ENCODE measurements at regions not wholly inside any gene's neighbourhood (a gene's known extent, or its start where the extent isn't known, plus 50 kb on each side); places are given as distances from the start of the nearest gene placed in this dataset.
A peak's percentile ranks its signal among the peaks of the same experiment; 100 is the strongest.

DNA sequence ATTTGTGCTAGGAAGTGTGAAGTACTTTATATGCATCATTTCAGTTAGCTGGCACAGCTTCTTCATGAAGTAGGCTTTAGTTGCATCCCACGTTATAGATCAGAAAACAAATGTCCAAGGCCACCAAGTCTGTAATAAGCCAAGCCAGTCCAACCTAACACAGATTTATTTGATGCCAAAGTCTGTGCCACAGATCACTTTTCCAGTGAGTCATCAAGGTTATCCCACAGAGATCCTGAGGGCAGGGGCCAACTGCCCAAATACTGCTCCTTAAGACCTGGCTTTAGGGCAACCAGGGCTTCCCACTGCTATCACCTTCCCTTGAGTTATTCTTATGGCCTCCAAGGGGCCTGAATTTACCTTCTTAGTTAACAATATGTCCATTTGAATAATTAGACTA lies 1340.4 kb downstream of the XPNPEP1 start:
- Histone ChIP-seq H4K20me1 (ENCODE audit: insufficient read depth, poor library complexity, severe bottlenecking) (no peaks in the 10 kb centered on the region), H3K4me1 (ENCODE audit: insufficient read depth) (peaks cover 19% of the 10 kb centered on the region), H3K4me3 (no peak overlapping the region), H3K9me2 (replicated peaks; ENCODE audit: insufficient read depth) (no peaks in the 10 kb centered on the region), H2AFZ (no peak overlapping the region), H3K27me3 (no peaks in the 10 kb centered on the region), H3K9me3 (ENCODE audit: low read depth) (no peaks in the 10 kb centered on the region), H3K27ac (peak overlapping the region; percentile 67), H3K79me2 (no peaks in the 10 kb centered on the region), H3K36me3 (replicated peaks; ENCODE audit: insufficient read depth, low read depth) (no peaks in the 10 kb centered on the region), H3K4me2 (peak overlapping the region; percentile 50)
- TF ChIP-seq EZH2phosphoT487 (IDR thresholded peaks at IDR 0.05; ENCODE audit: low read depth, severe bottlenecking, unreplicated experiment) (no peak), EZH2 (IDR thresholded peaks at IDR 0.05; ENCODE audit: borderline replicate concordance) (no peak)
- TF ChIP-seq, protein P1, sequence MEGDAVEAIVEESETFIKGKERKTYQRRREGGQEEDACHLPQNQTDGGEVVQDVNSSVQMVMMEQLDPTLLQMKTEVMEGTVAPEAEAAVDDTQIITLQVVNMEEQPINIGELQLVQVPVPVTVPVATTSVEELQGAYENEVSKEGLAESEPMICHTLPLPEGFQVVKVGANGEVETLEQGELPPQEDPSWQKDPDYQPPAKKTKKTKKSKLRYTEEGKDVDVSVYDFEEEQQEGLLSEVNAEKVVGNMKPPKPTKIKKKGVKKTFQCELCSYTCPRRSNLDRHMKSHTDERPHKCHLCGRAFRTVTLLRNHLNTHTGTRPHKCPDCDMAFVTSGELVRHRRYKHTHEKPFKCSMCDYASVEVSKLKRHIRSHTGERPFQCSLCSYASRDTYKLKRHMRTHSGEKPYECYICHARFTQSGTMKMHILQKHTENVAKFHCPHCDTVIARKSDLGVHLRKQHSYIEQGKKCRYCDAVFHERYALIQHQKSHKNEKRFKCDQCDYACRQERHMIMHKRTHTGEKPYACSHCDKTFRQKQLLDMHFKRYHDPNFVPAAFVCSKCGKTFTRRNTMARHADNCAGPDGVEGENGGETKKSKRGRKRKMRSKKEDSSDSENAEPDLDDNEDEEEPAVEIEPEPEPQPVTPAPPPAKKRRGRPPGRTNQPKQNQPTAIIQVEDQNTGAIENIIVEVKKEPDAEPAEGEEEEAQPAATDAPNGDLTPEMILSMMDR (IDR thresholded peaks at IDR 0.05; ENCODE audit: poor library complexity): no peak
- 71% methylated on average over 1 of the region's 1 CpG for WGBS (ENCODE audit: low lambda C conversion rate, missing lambda C conversion rate)
- no peak for DNase-seq (ENCODE audit: low spot score)

DNA sequence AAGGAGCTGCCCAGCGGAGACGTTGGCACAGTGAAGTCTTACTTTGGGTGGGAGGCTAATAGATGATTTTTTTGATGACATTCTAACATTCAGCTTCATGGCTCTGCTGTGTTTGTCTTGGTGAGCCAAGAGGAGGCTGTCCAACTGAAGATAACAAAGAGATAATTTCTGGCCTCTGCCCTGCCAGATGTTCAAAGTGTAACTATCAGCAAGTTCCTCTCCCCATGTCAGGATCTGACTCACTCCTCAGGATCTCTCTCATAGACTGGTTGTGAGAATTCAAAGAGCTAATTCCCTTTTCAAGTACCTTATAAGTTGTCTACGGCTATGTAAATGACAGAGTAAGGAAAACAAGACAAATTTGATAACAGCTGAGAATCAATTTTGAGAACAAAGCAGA lies 1340.9 kb downstream of the XPNPEP1 start:
- Histone ChIP-seq H4K20me1 (ENCODE audit: insufficient read depth, poor library complexity, severe bottlenecking) (no peaks in the 10 kb centered on the region), H3K27me3 (no peaks in the 10 kb centered on the region), H3K9me3 (ENCODE audit: low read depth) (no peaks in the 10 kb centered on the region), H3K9me2 (replicated peaks; ENCODE audit: insufficient read depth) (no peaks in the 10 kb centered on the region), H3K36me3 (replicated peaks; ENCODE audit: insufficient read depth, low read depth) (no peaks in the 10 kb centered on the region), H3K4me1 (ENCODE audit: insufficient read depth) (peaks cover 22% of the 10 kb centered on the region), H3K79me2 (no peaks in the 10 kb centered on the region), H3K4me3 (no peak overlapping the region), H3K4me2 (peak overlapping the region; percentile 50), H2AFZ (no peak overlapping the region), H3K27ac (peak overlapping the region; percentile 67)
- DNase-seq (ENCODE audit: low spot score): peak; percentile 59
- TF ChIP-seq EZH2phosphoT487 (IDR thresholded peaks at IDR 0.05; ENCODE audit: low read depth, severe bottlenecking, unreplicated experiment) (no peak), EZH2 (IDR thresholded peaks at IDR 0.05; ENCODE audit: borderline replicate concordance) (no peak)
- TF ChIP-seq, protein P1 (IDR thresholded peaks at IDR 0.05; ENCODE audit: poor library complexity): no peak
- WGBS (ENCODE audit: low lambda C conversion rate, missing lambda C conversion rate): 51% methylated on average over 3 of the region's 3 CpGs

DNA sequence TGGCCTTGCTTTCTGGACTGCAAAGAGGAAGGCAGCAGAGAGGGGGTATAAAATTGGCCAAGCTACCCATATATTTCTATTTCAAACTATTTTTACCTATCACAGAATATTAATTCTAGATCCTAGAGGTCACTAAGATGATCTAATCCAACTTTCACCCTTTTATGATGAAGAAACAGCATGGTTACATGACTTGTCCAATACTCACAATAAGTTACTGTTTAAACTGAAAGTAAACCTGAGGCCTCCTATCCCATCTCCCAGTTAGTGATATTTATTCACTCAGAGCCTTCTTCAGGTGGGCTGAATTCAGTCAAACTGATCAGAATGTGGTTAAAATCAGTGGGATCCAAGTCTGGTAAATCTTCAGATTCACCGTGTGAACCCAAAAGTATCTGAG lies 1345.1 kb downstream of the XPNPEP1 start:
- no peaks in the 10 kb centered on the region for H3K36me3 ChIP-seq (replicated peaks; ENCODE audit: insufficient read depth, low read depth)
- H2AFZ ChIP-seq: no peak overlapping the region
- peaks cover 20% of the 10 kb centered on the region for H3K4me1 ChIP-seq (ENCODE audit: insufficient read depth)
- H3K27me3 ChIP-seq: no peaks in the 10 kb centered on the region
- no peaks in the 10 kb centered on the region for H3K79me2 ChIP-seq
- WGBS (ENCODE audit: low lambda C conversion rate, missing lambda C conversion rate): 86% methylated on average over 1 of the region's 1 CpG
- no peaks in the 10 kb centered on the region for H3K9me3 ChIP-seq (ENCODE audit: low read depth)
- DNase-seq (ENCODE audit: low spot score): no peak
- H3K27ac ChIP-seq: peak overlapping the region; percentile 68
- peak overlapping the region; percentile 39 for H3K4me2 ChIP-seq
- TF ChIP-seq, protein P1 (IDR thresholded peaks at IDR 0.05; ENCODE audit: poor library complexity): no peak
- TF ChIP-seq EZH2 (IDR thresholded peaks at IDR 0.05; ENCODE audit: borderline replicate concordance) (no peak), EZH2phosphoT487 (IDR thresholded peaks at IDR 0.05; ENCODE audit: low read depth, severe bottlenecking, unreplicated experiment) (no peak)
- H3K4me3 ChIP-seq: no peak overlapping the region
- no peaks in the 10 kb centered on the region for H3K9me2 ChIP-seq (replicated peaks; ENCODE audit: insufficient read depth)
- no peaks in the 10 kb centered on the region for H4K20me1 ChIP-seq (ENCODE audit: insufficient read depth, poor library complexity, severe bottlenecking)

DNA sequence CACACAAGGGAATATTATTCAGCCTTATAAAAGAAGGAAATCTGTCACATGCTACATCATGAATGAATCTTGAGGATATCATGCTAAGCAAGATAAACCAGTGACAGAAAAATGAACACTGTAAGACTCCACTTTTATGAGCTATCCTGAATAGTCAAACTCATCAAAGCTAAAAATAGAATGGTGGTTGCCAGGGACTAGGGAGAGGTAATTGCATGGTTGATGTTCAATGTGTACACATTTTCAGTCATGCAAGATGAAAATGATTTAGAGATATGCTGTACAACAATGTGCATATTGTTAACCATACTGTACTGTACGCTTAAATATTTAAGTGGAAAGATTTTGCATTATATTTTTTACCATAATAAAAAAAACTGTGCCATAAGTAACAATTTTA lies 1349.1 kb downstream of the XPNPEP1 start:
- Histone ChIP-seq H3K4me2 (no peak overlapping the region), H4K20me1 (ENCODE audit: insufficient read depth, poor library complexity, severe bottlenecking) (no peaks in the 10 kb centered on the region), H3K79me2 (no peaks in the 10 kb centered on the region), H3K27ac (no peak overlapping the region), H3K4me3 (no peak overlapping the region), H3K36me3 (replicated peaks; ENCODE audit: insufficient read depth, low read depth) (no peaks in the 10 kb centered on the region), H2AFZ (no peak overlapping the region), H3K4me1 (ENCODE audit: insufficient read depth) (peaks cover 6% of the 10 kb centered on the region), H3K9me2 (replicated peaks; ENCODE audit: insufficient read depth) (no peaks in the 10 kb centered on the region), H3K27me3 (no peaks in the 10 kb centered on the region), H3K9me3 (ENCODE audit: low read depth) (no peaks in the 10 kb centered on the region)
- 100% methylated on average over 1 of the region's 1 CpG for WGBS (ENCODE audit: low lambda C conversion rate, missing lambda C conversion rate)
- no peak for DNase-seq (ENCODE audit: low spot score)
- TF ChIP-seq, protein P1 (IDR thresholded peaks at IDR 0.05; ENCODE audit: poor library complexity): no peak
- TF ChIP-seq EZH2phosphoT487 (IDR thresholded peaks at IDR 0.05; ENCODE audit: low read depth, severe bottlenecking, unreplicated experiment): no peak
- no peak for TF ChIP-seq EZH2 (IDR thresholded peaks at IDR 0.05; ENCODE audit: borderline replicate concordance)
